ENCODE measurements at regions not wholly inside any gene's neighbourhood (a gene's known extent, or its start where the extent isn't known, plus 50 kb on each side); places are given as distances from the start of the nearest gene placed in this dataset.

GRCh38 chr1:5001466-5001865 lies 347.1 kb downstream of the AJAP1 start:
- DNase-seq (ENCODE audit: insufficient read length, low spot score, missing footprints), result no peak
- no peaks in the 10 kb centered on the region for H3K36me3 ChIP-seq (ENCODE audit: insufficient read depth, low read length)
- no peak overlapping the region for H3K4me3 ChIP-seq (ENCODE audit: insufficient read depth, low read length)
- no peaks in the 10 kb centered on the region for H3K9me3 ChIP-seq (ENCODE audit: low read depth, low read length)
- H3K27ac ChIP-seq (ENCODE audit: low read depth, low read length), result no peak overlapping the region
- no peaks in the 10 kb centered on the region for H3K27me3 ChIP-seq (ENCODE audit: insufficient read depth, low read length)
- TF ChIP-seq, protein P1, sequence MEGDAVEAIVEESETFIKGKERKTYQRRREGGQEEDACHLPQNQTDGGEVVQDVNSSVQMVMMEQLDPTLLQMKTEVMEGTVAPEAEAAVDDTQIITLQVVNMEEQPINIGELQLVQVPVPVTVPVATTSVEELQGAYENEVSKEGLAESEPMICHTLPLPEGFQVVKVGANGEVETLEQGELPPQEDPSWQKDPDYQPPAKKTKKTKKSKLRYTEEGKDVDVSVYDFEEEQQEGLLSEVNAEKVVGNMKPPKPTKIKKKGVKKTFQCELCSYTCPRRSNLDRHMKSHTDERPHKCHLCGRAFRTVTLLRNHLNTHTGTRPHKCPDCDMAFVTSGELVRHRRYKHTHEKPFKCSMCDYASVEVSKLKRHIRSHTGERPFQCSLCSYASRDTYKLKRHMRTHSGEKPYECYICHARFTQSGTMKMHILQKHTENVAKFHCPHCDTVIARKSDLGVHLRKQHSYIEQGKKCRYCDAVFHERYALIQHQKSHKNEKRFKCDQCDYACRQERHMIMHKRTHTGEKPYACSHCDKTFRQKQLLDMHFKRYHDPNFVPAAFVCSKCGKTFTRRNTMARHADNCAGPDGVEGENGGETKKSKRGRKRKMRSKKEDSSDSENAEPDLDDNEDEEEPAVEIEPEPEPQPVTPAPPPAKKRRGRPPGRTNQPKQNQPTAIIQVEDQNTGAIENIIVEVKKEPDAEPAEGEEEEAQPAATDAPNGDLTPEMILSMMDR (IDR thresholded peaks at IDR 0.05; ENCODE audit: extremely low read depth, low read depth, low read length), result no peak
- no peak overlapping the region for H2AFZ ChIP-seq (ENCODE audit: low read length)
- no peaks in the 10 kb centered on the region for H3K79me2 ChIP-seq (ENCODE audit: insufficient read depth, low read length)
- H3K4me2 ChIP-seq (ENCODE audit: insufficient read depth, low read length), result no peak overlapping the region
- no peaks in the 10 kb centered on the region for H3K4me1 ChIP-seq (ENCODE audit: insufficient read depth, low read length)
- no peaks in the 10 kb centered on the region for H4K20me1 ChIP-seq (ENCODE audit: insufficient read depth, low read length)

DNA sequence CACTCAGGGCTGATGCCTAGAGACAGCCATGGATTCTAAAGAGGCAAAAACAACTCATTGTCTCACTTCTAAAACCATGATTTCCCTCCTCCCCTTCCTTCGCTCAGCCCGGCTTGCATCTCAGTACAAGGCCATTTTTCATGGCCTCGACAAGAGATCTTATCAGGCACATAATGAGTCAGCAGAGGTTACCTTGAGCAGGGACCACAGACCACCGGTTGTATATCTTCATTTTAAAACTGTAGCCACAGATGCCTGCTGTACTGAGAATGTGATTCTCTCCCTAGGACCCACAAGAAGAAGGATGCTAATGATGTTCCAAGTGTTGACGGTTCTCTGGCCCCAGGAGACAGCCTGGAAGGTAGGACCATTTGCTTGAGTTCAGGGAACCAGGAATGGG lies 331.9 kb downstream of the AJAP1 start:
- H4K20me1 ChIP-seq (ENCODE audit: insufficient read depth, low read length), result no peaks in the 10 kb centered on the region
- no peak overlapping the region for H3K4me3 ChIP-seq (ENCODE audit: insufficient read depth, low read length)
- H3K27me3 ChIP-seq (ENCODE audit: insufficient read depth, low read length), result no peaks in the 10 kb centered on the region
- H3K4me2 ChIP-seq (ENCODE audit: insufficient read depth, low read length), result no peak overlapping the region
- TF ChIP-seq, protein P1 (IDR thresholded peaks at IDR 0.05; ENCODE audit: extremely low read depth, low read depth, low read length), result no peak
- no peak for DNase-seq (ENCODE audit: insufficient read length, low spot score, missing footprints)
- H3K4me1 ChIP-seq (ENCODE audit: insufficient read depth, low read length), result no peaks in the 10 kb centered on the region
- H3K79me2 ChIP-seq (ENCODE audit: insufficient read depth, low read length), result no peaks in the 10 kb centered on the region
- no peak overlapping the region for H3K27ac ChIP-seq (ENCODE audit: low read depth, low read length)
- no peaks in the 10 kb centered on the region for H3K36me3 ChIP-seq (ENCODE audit: insufficient read depth, low read length)
- H3K9me3 ChIP-seq (ENCODE audit: low read depth, low read length), result no peaks in the 10 kb centered on the region
- H2AFZ ChIP-seq (ENCODE audit: low read length), result no peak overlapping the region

DNA sequence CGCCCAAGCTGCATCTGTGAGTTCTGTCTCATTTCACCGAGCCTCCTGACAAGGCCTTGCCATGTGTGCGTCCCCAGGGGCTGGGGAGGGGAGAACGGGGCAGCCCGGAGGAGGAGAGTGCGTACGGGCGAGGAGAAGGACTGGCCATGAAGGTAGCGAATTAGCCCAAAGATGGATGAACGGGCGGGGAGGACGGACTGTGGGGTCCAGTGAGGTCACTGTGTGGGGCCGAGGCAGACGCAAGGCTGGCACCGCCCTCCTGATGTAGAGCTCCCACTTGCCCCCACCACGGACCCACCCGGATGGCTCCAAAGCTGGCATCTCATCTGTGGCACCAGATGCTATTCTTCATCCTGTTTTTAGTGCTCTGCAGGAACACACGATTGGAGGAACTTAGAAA lies 330.4 kb downstream of the AJAP1 start:
- DNase-seq (ENCODE audit: insufficient read length, low spot score, missing footprints), result no peak
- H3K79me2 ChIP-seq (ENCODE audit: insufficient read depth, low read length), result no peaks in the 10 kb centered on the region
- H3K4me1 ChIP-seq (ENCODE audit: insufficient read depth, low read length), result no peaks in the 10 kb centered on the region
- H3K27me3 ChIP-seq (ENCODE audit: insufficient read depth, low read length), result no peaks in the 10 kb centered on the region
- no peak overlapping the region for H3K4me2 ChIP-seq (ENCODE audit: insufficient read depth, low read length)
- no peak overlapping the region for H3K4me3 ChIP-seq (ENCODE audit: insufficient read depth, low read length)
- H2AFZ ChIP-seq (ENCODE audit: low read length), result no peak overlapping the region
- H4K20me1 ChIP-seq (ENCODE audit: insufficient read depth, low read length), result no peaks in the 10 kb centered on the region
- no peak overlapping the region for H3K27ac ChIP-seq (ENCODE audit: low read depth, low read length)
- TF ChIP-seq, protein P1 (IDR thresholded peaks at IDR 0.05; ENCODE audit: extremely low read depth, low read depth, low read length), result no peak
- H3K36me3 ChIP-seq (ENCODE audit: insufficient read depth, low read length), result no peaks in the 10 kb centered on the region
- H3K9me3 ChIP-seq (ENCODE audit: low read depth, low read length), result no peaks in the 10 kb centered on the region

- no peaks in the 10 kb centered on the region for H3K4me1 ChIP-seq (ENCODE audit: insufficient read depth, low read length)
- no peaks in the 10 kb centered on the region for H3K36me3 ChIP-seq (ENCODE audit: insufficient read depth, low read length)
- H3K27ac ChIP-seq (ENCODE audit: low read depth, low read length), result no peak overlapping the region
- no peak for DNase-seq (ENCODE audit: insufficient read length, low spot score, missing footprints)
- H3K4me2 ChIP-seq (ENCODE audit: insufficient read depth, low read length), result no peak overlapping the region
- no peak overlapping the region for H3K4me3 ChIP-seq (ENCODE audit: insufficient read depth, low read length)
- no peaks in the 10 kb centered on the region for H3K27me3 ChIP-seq (ENCODE audit: insufficient read depth, low read length)
- no peaks in the 10 kb centered on the region for H4K20me1 ChIP-seq (ENCODE audit: insufficient read depth, low read length)
- H2AFZ ChIP-seq (ENCODE audit: low read length), result no peak overlapping the region
- H3K9me3 ChIP-seq (ENCODE audit: low read depth, low read length), result no peaks in the 10 kb centered on the region
- no peaks in the 10 kb centered on the region for H3K79me2 ChIP-seq (ENCODE audit: insufficient read depth, low read length)
- TF ChIP-seq, protein P1 (IDR thresholded peaks at IDR 0.05; ENCODE audit: extremely low read depth, low read depth, low read length), result no peak
Measured at GRCh38 chr1:4980211-4980610, 325.8 kb downstream of the AJAP1 start.
